ENCODE measurements at regions not wholly inside any gene's neighbourhood (a gene's known extent, or its start where the extent isn't known, plus 50 kb on each side); places are given as distances from the start of the nearest gene placed in this dataset.

DNA sequence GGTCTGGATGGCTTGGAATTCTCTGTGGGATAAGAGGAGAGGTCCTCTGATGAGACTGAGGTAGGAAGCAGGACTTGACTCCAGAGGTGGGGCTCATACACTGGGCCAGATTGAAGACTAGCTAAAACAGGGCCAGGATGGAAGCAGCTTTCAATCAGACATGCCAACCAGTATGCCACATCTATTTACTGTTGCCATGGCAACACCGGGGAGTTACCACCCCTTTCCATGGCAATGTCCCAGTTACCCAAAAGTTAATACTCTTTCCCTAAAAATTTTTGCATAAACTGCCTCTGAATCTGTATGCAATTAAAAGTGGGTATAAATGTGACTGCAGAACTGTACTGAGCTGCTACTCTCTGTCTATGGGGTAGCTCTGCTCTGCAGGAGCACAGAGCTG, 247.5 kb upstream of the ZBED5 start:
- TF ChIP-seq, protein P1, sequence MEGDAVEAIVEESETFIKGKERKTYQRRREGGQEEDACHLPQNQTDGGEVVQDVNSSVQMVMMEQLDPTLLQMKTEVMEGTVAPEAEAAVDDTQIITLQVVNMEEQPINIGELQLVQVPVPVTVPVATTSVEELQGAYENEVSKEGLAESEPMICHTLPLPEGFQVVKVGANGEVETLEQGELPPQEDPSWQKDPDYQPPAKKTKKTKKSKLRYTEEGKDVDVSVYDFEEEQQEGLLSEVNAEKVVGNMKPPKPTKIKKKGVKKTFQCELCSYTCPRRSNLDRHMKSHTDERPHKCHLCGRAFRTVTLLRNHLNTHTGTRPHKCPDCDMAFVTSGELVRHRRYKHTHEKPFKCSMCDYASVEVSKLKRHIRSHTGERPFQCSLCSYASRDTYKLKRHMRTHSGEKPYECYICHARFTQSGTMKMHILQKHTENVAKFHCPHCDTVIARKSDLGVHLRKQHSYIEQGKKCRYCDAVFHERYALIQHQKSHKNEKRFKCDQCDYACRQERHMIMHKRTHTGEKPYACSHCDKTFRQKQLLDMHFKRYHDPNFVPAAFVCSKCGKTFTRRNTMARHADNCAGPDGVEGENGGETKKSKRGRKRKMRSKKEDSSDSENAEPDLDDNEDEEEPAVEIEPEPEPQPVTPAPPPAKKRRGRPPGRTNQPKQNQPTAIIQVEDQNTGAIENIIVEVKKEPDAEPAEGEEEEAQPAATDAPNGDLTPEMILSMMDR (IDR thresholded peaks at IDR 0.05; ENCODE audit: poor library complexity): no peak
- no peak for TF ChIP-seq EZH2phosphoT487 (IDR thresholded peaks at IDR 0.05; ENCODE audit: low read depth, severe bottlenecking, unreplicated experiment)
- no peak for TF ChIP-seq EZH2 (IDR thresholded peaks at IDR 0.05; ENCODE audit: borderline replicate concordance)

Measured in hepatocyte (in vitro differentiated cells).